Thymus (tissue), 11 donors: ENCODE measurements at regions not wholly inside any gene's neighbourhood (a gene's known extent, or its start where the extent isn't known, plus 50 kb on each side); places are given as distances from the start of the nearest gene placed in this dataset.
"Not testable (repeated sequence)": the region's sequence is repeated elsewhere in the genome, so short reads cannot be mapped to it uniquely, and the experiment has no call there.

Experiments used
- DNase-seq, 9 donors: peaks; one replicate each; pipeline ENCODE4 v3.0.0-alpha.2; 2013; ENCODE audit warnings: low spot score in 9 of 9, low read depth in 6 of 9, missing footprints in 1 of 9
- H3K27ac ChIP-seq, 2 donors: one replicate each; pipeline ENCODE4 v1.5.1; 2013; ENCODE audit warnings: control low read depth in 1 of 2, low read depth in 1 of 2, low read length in 1 of 2, mild to moderate bottlenecking in 1 of 2, moderate library complexity in 1 of 2
- H3K27me3 ChIP-seq, 2 donors: one replicate each; pipeline ENCODE4 v1.5.1; 2013; ENCODE audit warnings: low read length in 1 of 2; ENCODE audit not compliant: control insufficient read depth in 2 of 2, insufficient read depth in 1 of 2
- H3K36me3 ChIP-seq, 2 donors: one replicate each; pipeline ENCODE4 v1.5.1; 2013; ENCODE audit warnings: low read length in 1 of 2, mild to moderate bottlenecking in 1 of 2, moderate library complexity in 1 of 2; ENCODE audit not compliant: control insufficient read depth in 2 of 2, insufficient read depth in 2 of 2
- H3K4me1 ChIP-seq, 2 donors: one replicate each; pipeline ENCODE4 v1.5.1; 2013; ENCODE audit warnings: low read length in 2 of 2; ENCODE audit not compliant: control insufficient read depth in 2 of 2, insufficient read depth in 2 of 2
- H3K4me3 ChIP-seq, 2 donors: one replicate each; pipeline ENCODE4 v1.5.1; 2013; ENCODE audit warnings: low read length in 2 of 2, control low read depth in 1 of 2, mild to moderate bottlenecking in 1 of 2
- H3K9me3 ChIP-seq, 2 donors: one replicate each; pipeline ENCODE4 v1.5.1; 2013; ENCODE audit warnings: low read length in 1 of 2, mild to moderate bottlenecking in 1 of 2; ENCODE audit not compliant: control insufficient read depth in 2 of 2, insufficient read depth in 1 of 2
- WGBS: extraction: QIAGEN DNeasy Blood & Tissue Kit; methylation state at CpG from one replicate; pipeline ENCODE4 v1.1.7; 2013; 5-methylcytosine and 5-hydroxymethylcytosine counted together
- donor health status: healthy.

- H3K36me3 ChIP-seq, H3K27me3 ChIP-seq, H3K4me3 ChIP-seq, DNase-seq, H3K27ac ChIP-seq, H3K4me1 ChIP-seq, H3K9me3 ChIP-seq: not testable (repeated sequence)
- WGBS, result 65% methylated on average over 1 of the region's 1 CpG
These were observed 500.9 kb downstream of the GOLGA6L6 start for GRCh38 chr15:20040691-20041090.

- not testable (repeated sequence) for H3K27me3 ChIP-seq, H3K27ac ChIP-seq, H3K4me1 ChIP-seq, H3K4me3 ChIP-seq, DNase-seq, H3K9me3 ChIP-seq, H3K36me3 ChIP-seq
- no CpG with 5 or more reads among the region's 2 CpGs for WGBS
These were observed 516.6 kb downstream of the GOLGA6L6 start for GRCh38 chr15:20025040-20025439.

GRCh38 chr15:20022349-20022748 lies 519.3 kb downstream of the GOLGA6L6 start:
- not testable (repeated sequence) for DNase-seq, H3K9me3 ChIP-seq, H3K4me1 ChIP-seq, H3K27ac ChIP-seq, H3K4me3 ChIP-seq, H3K27me3 ChIP-seq, H3K36me3 ChIP-seq
- WGBS, result 89% methylated on average over 1 of the region's 6 CpGs

GRCh38 chr15:20021351-20021750 lies 520.2 kb downstream of the GOLGA6L6 start:
- not testable (repeated sequence) for H3K4me1 ChIP-seq, DNase-seq, H3K27me3 ChIP-seq, H3K27ac ChIP-seq, H3K9me3 ChIP-seq, H3K4me3 ChIP-seq, H3K36me3 ChIP-seq
- WGBS, result 80% methylated on average over 3 of the region's 7 CpGs

- not testable (repeated sequence) for DNase-seq
These were observed 521.0 kb downstream of the GOLGA6L6 start for GRCh38 chr15:20020588-20020987.

GRCh38 chr15:20019758-20020157 lies 521.8 kb downstream of the GOLGA6L6 start:
- not testable (repeated sequence) for H3K27me3 ChIP-seq, H3K4me3 ChIP-seq, H3K4me1 ChIP-seq, H3K36me3 ChIP-seq, DNase-seq, H3K27ac ChIP-seq, H3K9me3 ChIP-seq
- 86% methylated on average over 6 of the region's 6 CpGs for WGBS

More at GRCh38 chr15:20020588-20020987, 521.0 kb downstream of the GOLGA6L6 start:
- not testable (repeated sequence) for H3K4me3 ChIP-seq, H3K27ac ChIP-seq, H3K36me3 ChIP-seq, H3K27me3 ChIP-seq, H3K4me1 ChIP-seq, H3K9me3 ChIP-seq
- 58% methylated on average over 3 of the region's 5 CpGs for WGBS

- 80% methylated on average over 7 of the region's 8 CpGs for WGBS
- DNase-seq, H3K36me3 ChIP-seq, H3K27ac ChIP-seq, H3K9me3 ChIP-seq, H3K4me3 ChIP-seq, H3K4me1 ChIP-seq, H3K27me3 ChIP-seq: not testable (repeated sequence)
These were observed 524.0 kb downstream of the GOLGA6L6 start for GRCh38 chr15:20017581-20017980.

DNA sequence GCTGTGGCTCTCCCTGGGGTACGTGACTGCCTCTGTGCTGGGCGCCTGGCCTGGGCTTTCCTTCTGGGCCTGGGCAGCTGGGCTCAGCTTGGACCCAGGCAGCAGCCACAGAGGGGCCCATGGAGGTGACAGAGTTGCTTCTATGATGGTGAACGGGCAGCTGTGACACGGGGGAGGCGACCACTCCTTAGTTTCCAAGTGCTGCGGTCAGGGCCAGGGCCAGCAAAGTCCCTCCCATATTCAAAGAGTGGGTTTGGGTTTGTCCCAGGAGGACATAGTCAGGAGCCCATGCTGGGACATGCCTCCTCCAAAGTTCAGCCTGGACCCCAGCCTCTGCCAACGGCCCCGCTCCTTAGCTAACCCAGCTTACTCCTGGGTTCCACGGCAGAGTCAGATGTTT lies 524.7 kb downstream of the GOLGA6L6 start:
- not testable (repeated sequence) for H3K4me1 ChIP-seq, H3K9me3 ChIP-seq, DNase-seq, H3K27me3 ChIP-seq, H3K27ac ChIP-seq, H3K4me3 ChIP-seq, H3K36me3 ChIP-seq
- WGBS, result 82% methylated on average over 7 of the region's 9 CpGs

DNA sequence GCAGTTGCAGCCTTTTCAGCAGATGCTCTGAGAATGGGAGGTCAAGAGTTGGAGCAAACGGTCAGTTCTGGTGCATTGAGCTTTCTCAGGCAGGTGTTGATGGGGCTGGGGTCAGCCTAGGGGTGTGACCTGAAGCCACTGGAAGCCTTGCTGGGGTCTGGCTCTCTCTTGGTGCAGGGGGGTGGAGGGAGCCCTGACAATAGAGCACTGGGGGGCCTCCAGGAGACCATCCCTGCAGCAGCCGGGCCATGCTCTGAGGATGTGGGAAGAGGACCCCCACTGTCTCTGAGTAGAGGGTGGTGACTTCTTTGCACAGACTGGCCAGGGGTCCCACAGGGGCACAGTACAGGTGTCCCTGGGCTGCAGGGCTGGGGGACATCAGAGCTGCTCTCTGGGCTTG lies 528.8 kb downstream of the GOLGA6L6 start:
- WGBS, result 37% methylated on average over 2 of the region's 2 CpGs
- not testable (repeated sequence) for H3K4me3 ChIP-seq, H3K36me3 ChIP-seq, DNase-seq, H3K27me3 ChIP-seq, H3K9me3 ChIP-seq, H3K4me1 ChIP-seq, H3K27ac ChIP-seq

DNA sequence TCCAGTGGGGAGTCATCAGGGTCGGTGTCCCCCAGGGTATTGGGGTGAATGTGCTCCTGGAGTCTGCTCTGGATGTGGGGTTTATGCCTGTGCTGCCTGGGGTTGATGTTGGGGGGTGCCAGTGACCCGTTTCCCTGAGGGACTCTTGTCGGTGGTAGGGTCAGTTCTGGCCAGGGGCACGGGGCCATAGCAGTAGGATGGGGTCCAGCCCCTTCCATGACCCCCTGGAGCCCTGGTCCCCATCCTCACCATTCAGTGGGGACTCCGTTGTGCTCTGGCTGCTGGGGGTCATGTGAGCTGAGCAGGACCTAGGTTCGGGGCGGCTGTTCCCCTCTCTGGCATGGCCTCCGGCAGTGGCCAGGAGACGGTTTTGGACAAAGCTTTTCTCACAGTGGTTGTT lies 530.8 kb downstream of the GOLGA6L6 start:
- not testable (repeated sequence) for H3K4me1 ChIP-seq, H3K4me3 ChIP-seq, H3K27ac ChIP-seq, H3K36me3 ChIP-seq, H3K9me3 ChIP-seq, DNase-seq, H3K27me3 ChIP-seq
- WGBS, result 79% methylated on average over 5 of the region's 9 CpGs
